ENCODE measurements at regions not wholly inside any gene's neighbourhood (a gene's known extent, or its start where the extent isn't known, plus 50 kb on each side); places are given as distances from the start of the nearest gene placed in this dataset.
A peak's percentile ranks its signal among the peaks of the same experiment; 100 is the strongest.

- no peak overlapping the region for H3K27ac Mint-ChIP-seq (ENCODE audit: low read depth, unreplicated experiment)
- H3K9me3 Mint-ChIP-seq (ENCODE audit: unreplicated experiment): no peaks in the 10 kb centered on the region
- TF ChIP-seq CTCF (IDR thresholded peaks at IDR 0.05; ENCODE audit: unreplicated experiment): no peak
- no peaks in the 10 kb centered on the region for H3K27me3 Mint-ChIP-seq (ENCODE audit: insufficient read depth, unreplicated experiment)
- CTCF ChIA-PET: no interaction called here
- POLR2A ChIA-PET: interaction anchor here (0.7 kb wide), 1 partner anchor 1921 kb away, joined by 3 read pairs; no protein-coding TSS in a partner anchor
- no peaks in the 10 kb centered on the region for H3K4me1 Mint-ChIP-seq (ENCODE audit: insufficient read depth, unreplicated experiment)
- intact Hi-C loops (cut with micrococcal nuclease): no loop called here
- no peak overlapping the region for H3K4me3 Mint-ChIP-seq (ENCODE audit: unreplicated experiment)
- no TSS peak for BruUV-seq (replicated peaks)
- DNase-seq (ENCODE audit: unreplicated experiment): peak; percentile 69
- no peaks in the 10 kb centered on the region for H3K36me3 Mint-ChIP-seq (ENCODE audit: insufficient read depth, unreplicated experiment)
Observed at GRCh38 chr4:66855956-66856355, 689.3 kb downstream of the CENPC start.

- intact Hi-C loops (cut with micrococcal nuclease): no loop called here
- CTCF ChIA-PET: no interaction called here
- DNase-seq (ENCODE audit: unreplicated experiment): no peak
- POLR2A ChIA-PET: no interaction called here
- TF ChIP-seq CTCF (IDR thresholded peaks at IDR 0.05; ENCODE audit: unreplicated experiment): no peak
- H3K4me3 Mint-ChIP-seq (ENCODE audit: unreplicated experiment): no peak overlapping the region
- H3K27me3 Mint-ChIP-seq (ENCODE audit: insufficient read depth, unreplicated experiment): no peaks in the 10 kb centered on the region
- H3K4me1 Mint-ChIP-seq (ENCODE audit: insufficient read depth, unreplicated experiment): no peaks in the 10 kb centered on the region
- no TSS peak for BruUV-seq (replicated peaks)
- no peaks in the 10 kb centered on the region for H3K36me3 Mint-ChIP-seq (ENCODE audit: insufficient read depth, unreplicated experiment)
- H3K27ac Mint-ChIP-seq (ENCODE audit: low read depth, unreplicated experiment): no peak overlapping the region
- H3K9me3 Mint-ChIP-seq (ENCODE audit: unreplicated experiment): no peaks in the 10 kb centered on the region
Observed at GRCh38 chr4:66853845-66854244, 691.5 kb downstream of the CENPC start.

- no peaks in the 10 kb centered on the region for H3K27me3 Mint-ChIP-seq (ENCODE audit: insufficient read depth, unreplicated experiment)
- POLR2A ChIA-PET: no interaction called here
- H3K36me3 Mint-ChIP-seq (ENCODE audit: insufficient read depth, unreplicated experiment): no peaks in the 10 kb centered on the region
- H3K9me3 Mint-ChIP-seq (ENCODE audit: unreplicated experiment): no peaks in the 10 kb centered on the region
- no peak overlapping the region for H3K4me3 Mint-ChIP-seq (ENCODE audit: unreplicated experiment)
- no peak overlapping the region for H3K27ac Mint-ChIP-seq (ENCODE audit: low read depth, unreplicated experiment)
- BruUV-seq (replicated peaks): no TSS peak
- no peak for DNase-seq (ENCODE audit: unreplicated experiment)
- CTCF ChIA-PET: no interaction called here
- H3K4me1 Mint-ChIP-seq (ENCODE audit: insufficient read depth, unreplicated experiment): no peaks in the 10 kb centered on the region
- intact Hi-C loops (cut with micrococcal nuclease): no loop called here
- no peak for TF ChIP-seq CTCF (IDR thresholded peaks at IDR 0.05; ENCODE audit: unreplicated experiment)
Observed at GRCh38 chr4:66852843-66853242, 692.5 kb downstream of the CENPC start.

- H3K27me3 Mint-ChIP-seq (ENCODE audit: insufficient read depth, unreplicated experiment): no peaks in the 10 kb centered on the region
- no peaks in the 10 kb centered on the region for H3K4me1 Mint-ChIP-seq (ENCODE audit: insufficient read depth, unreplicated experiment)
- no peak for DNase-seq (ENCODE audit: unreplicated experiment)
- CTCF ChIA-PET: interaction anchor here (0.5 kb wide), 1 partner anchor 463 kb away, joined by 3 read pairs; no protein-coding TSS in a partner anchor
- no peaks in the 10 kb centered on the region for H3K36me3 Mint-ChIP-seq (ENCODE audit: insufficient read depth, unreplicated experiment)
- intact Hi-C loops (cut with micrococcal nuclease): no loop called here
- POLR2A ChIA-PET: no interaction called here
- no peaks in the 10 kb centered on the region for H3K9me3 Mint-ChIP-seq (ENCODE audit: unreplicated experiment)
- TF ChIP-seq CTCF (IDR thresholded peaks at IDR 0.05; ENCODE audit: unreplicated experiment): no peak
- BruUV-seq (replicated peaks): no TSS peak
- H3K27ac Mint-ChIP-seq (ENCODE audit: low read depth, unreplicated experiment): no peak overlapping the region
- H3K4me3 Mint-ChIP-seq (ENCODE audit: unreplicated experiment): no peak overlapping the region
Observed at GRCh38 chr4:66849596-66849995, 695.7 kb downstream of the CENPC start.
